GM12878 (cell line): ENCODE measurements at regions not wholly inside any gene's neighbourhood (a gene's known extent, or its start where the extent isn't known, plus 50 kb on each side); places are given as distances from the start of the nearest gene placed in this dataset.

ENCODE experiments used
- ATAC-seq: fragments of 200-7000 bp; cut with Tn5 transposase; 3 replicates; pipeline ENCODE4 v1.9.1; 2020; ENCODE audit warnings: mild to moderate bottlenecking, moderate library complexity
- BruUV-seq: library from RNA; stranded (reverse); fragments of 400-500 nt; replicated peaks from 2 replicates; lab custom pipeline; 2021; lab: Mats Ljungman, UMichigan
- CTCF ChIA-PET: fragments of 300-600 bp; sonication (Branson Sonifier 250); formaldehyde crosslinking; extraction: SDS; loops from one replicate; lab custom pipeline; 2021; ENCODE audit warnings: inconsistent platforms; lab: Yijun Ruan, JAX
- POLR2A ChIA-PET: fragments of 350-600 bp; formaldehyde crosslinking; extraction: SDS; loops from one replicate; lab custom pipeline; 2021; ENCODE audit warnings: inconsistent platforms; lab: Charles Lee
- RAD21 ChIA-PET: fragments of 300-600 bp; sonication (Branson Sonifier 250); formaldehyde crosslinking; loops from one replicate; lab custom pipeline; 2023; ENCODE audit warnings: antibody characterized with exemption; ENCODE audit not compliant: unreplicated experiment; lab: Charles Lee
- SMC1A ChIA-PET: fragments of 300-600 bp; sonication (Branson Sonifier 250); formaldehyde crosslinking; loops from one replicate; lab custom pipeline; 2023; ENCODE audit not compliant: unreplicated experiment, uncharacterized antibody; lab: Charles Lee
- DNase-seq: peaks from one replicate; pipeline ENCODE4 v3.0.0-alpha.2; 2011; ENCODE audit warnings: low read depth, low spot score
- FAIRE-seq: peaks from 3 replicates; lab custom pipeline; 2011; peaks lifted over from hg19 to GRCh38; lab: Jason Lieb, UNC
- H2AFZ ChIP-seq: 2 replicates; pipeline ENCODE4 v1.6.0; 2011; ENCODE audit warnings: low read depth, low read length, control low read depth; ENCODE audit not compliant: control insufficient read depth
- H3K27ac ChIP-seq: 2 replicates; pipeline ENCODE4 v1.5.1; 2011; ENCODE audit warnings: control low read depth; ENCODE audit not compliant: control insufficient read depth, insufficient read depth
- H3K27me3 ChIP-seq, 2 experiments: replicated peaks in 1 of 2; 2 replicates each; pipeline versions ENCODE4 v1.6.0 to v1.6.1; 2011; ENCODE audit warnings: low read length in 1 of 2; ENCODE audit not compliant: control insufficient read depth in 2 of 2, insufficient read depth in 2 of 2
- H3K36me3 ChIP-seq, 2 experiments: 2 replicates each; pipeline ENCODE4 v1.5.1; 2011; ENCODE audit warnings: low read length in 1 of 2; ENCODE audit not compliant: control insufficient read depth in 2 of 2, insufficient read depth in 2 of 2
- H3K4me1 ChIP-seq: 2 replicates; pipeline ENCODE4 v1.6.1; 2011; ENCODE audit warnings: mild to moderate bottlenecking, low read length, moderate library complexity, mixed read lengths; ENCODE audit not compliant: control insufficient read depth, insufficient read depth
- H3K4me2 ChIP-seq: 2 replicates; pipeline ENCODE4 v1.6.0; 2011; ENCODE audit warnings: control low read depth; ENCODE audit not compliant: control insufficient read depth, insufficient read depth
- H3K4me3 ChIP-seq: fragments of 200-600 bp; sonication (generic); 2 replicates; pipeline ENCODE4 v1.5.1; 2016
- H3K79me2 ChIP-seq: 2 replicates; pipeline ENCODE4 v1.6.0; 2011; ENCODE audit warnings: low read length; ENCODE audit not compliant: control insufficient read depth, insufficient read depth
- H3K9ac ChIP-seq: 2 replicates; pipeline ENCODE4 v1.8.0; 2011; ENCODE audit warnings: low read length, control low read depth, mixed read lengths; ENCODE audit not compliant: control insufficient read depth, insufficient read depth
- H3K9me3 ChIP-seq: replicated peaks from 3 replicates; pipeline ENCODE4 v1.5.1; 2011; ENCODE audit warnings: mild to moderate bottlenecking, low read length; ENCODE audit not compliant: control insufficient read depth, insufficient read depth
- H4K20me1 ChIP-seq: 2 replicates; pipeline ENCODE4 v1.6.0; 2011; ENCODE audit not compliant: control insufficient read depth, insufficient read depth
- ATF2 ChIP-seq: IDR thresholded peaks from 2 replicates; pipeline ENCODE4 v1.6.1; 2012; ENCODE audit warnings: low read length, inconsistent platforms
- E4F1 ChIP-seq: fragments of 450-650 bp; IDR thresholded peaks from 2 replicates; pipeline ENCODE4 v1.6.1; 2018; ENCODE audit warnings: borderline replicate concordance, mild to moderate bottlenecking; ENCODE audit not compliant: partially characterized antibody
- EED ChIP-seq: sonication (generic); IDR thresholded peaks from 2 replicates; pipeline ENCODE4 v1.6.1; 2016; ENCODE audit warnings: antibody characterized with exemption, low read depth
- HSF1 ChIP-seq: fragments of 150-350 bp; IDR thresholded peaks from 2 replicates; pipeline ENCODE4 v1.6.1; 2014; ENCODE audit warnings: mild to moderate bottlenecking, low read depth, low read length
- MEF2B ChIP-seq: fragments of 450-650 bp; IDR thresholded peaks from 2 replicates; pipeline ENCODE4 v1.6.1; 2018; ENCODE audit warnings: mild to moderate bottlenecking, moderate library complexity; ENCODE audit not compliant: partially characterized antibody, poor library complexity, severe bottlenecking
- NKRF ChIP-seq: fragments of 450-650 bp; conservative IDR thresholded peaks from 2 replicates; pipeline ENCODE4 v1.6.1; 2017; ENCODE audit warnings: mild to moderate bottlenecking, moderate library complexity
- POU2F2 ChIP-seq: IDR thresholded peaks from 3 replicates; pipeline ENCODE4 v1.6.1; 2011; ENCODE audit warnings: low read depth, mild to moderate bottlenecking, low read length, borderline replicate concordance
- RAD21 ChIP-seq: IDR thresholded peaks from 2 replicates; pipeline ENCODE4 v1.6.1; 2011; ENCODE audit warnings: mild to moderate bottlenecking, low read depth, low read length, moderate library complexity; ENCODE audit not compliant: insufficient read depth
- RAD51 ChIP-seq: fragments of 450-650 bp; IDR thresholded peaks from 2 replicates; pipeline ENCODE4 v1.6.1; 2016; ENCODE audit warnings: moderate library complexity, mild to moderate bottlenecking, inconsistent platforms
- RELA ChIP-seq: fragments of 450-650 bp; IDR thresholded peaks from 2 replicates; pipeline ENCODE4 v1.8.0; 2014; ENCODE audit warnings: borderline replicate concordance; ENCODE audit not compliant: partially characterized antibody
- STAT3 ChIP-seq: IDR thresholded peaks from 2 replicates; pipeline ENCODE4 v1.6.1; 2011; ENCODE audit warnings: low read depth, low read length, improper control_type of control experiment
- ZNF384 ChIP-seq: IDR thresholded peaks from 2 replicates; pipeline ENCODE4 v1.6.1; 2012; ENCODE audit warnings: low read depth, mild to moderate bottlenecking, low read length, improper control_type of control experiment, borderline replicate concordance
- ZNF592 ChIP-seq: fragments of 450-650 bp; IDR thresholded peaks from 2 replicates; pipeline ENCODE4 v1.6.1; 2017; ENCODE audit warnings: mild to moderate bottlenecking, moderate library complexity
- WGBS: methylation state at CpG from one replicate; pipeline ENCODE4 v1.1.6; 2016; ENCODE audit warnings: low lambda C conversion rate; ENCODE audit not compliant: insufficient replicate concordance, insufficient coverage; ENCODE audit errors: missing lambda C conversion rate; 5-methylcytosine and 5-hydroxymethylcytosine counted together
- in situ Hi-C: fragments of 300-500 bp; cut with MboI; formaldehyde crosslinking; loops from 9 replicates; pipeline ENCODE4 v1.14.3; 2018; ENCODE audit warnings: mixed read lengths
- intact Hi-C: fragments of 100-400 bp; cut with micrococcal nuclease; formaldehyde crosslinking; loops from one replicate; pipeline ENCODE4 v1.14.2; 2022; ENCODE audit not compliant: unreplicated experiment

GRCh38 chr22:45077286-45077685 lies 67.5 kb upstream of the PHF21B start:
- H3K27ac ChIP-seq = no peak overlapping the region
- no TSS peak for BruUV-seq
- no peak overlapping the region for H3K4me3 ChIP-seq
- POLR2A ChIA-PET = no interaction called here
- 28% methylated on average over 14 of the region's 14 CpGs for WGBS
- RAD21 ChIA-PET = no interaction called here
- CTCF ChIA-PET = no interaction called here
- H3K4me2 ChIP-seq = no peak overlapping the region
- H3K27me3 ChIP-seq = peaks cover 3 to 5% of the 10 kb centered on the region in 2 experiments; a peak in 2 of 4 replicates
- in situ Hi-C loops (no loop called here), intact Hi-C loops (no loop called here)
- SMC1A ChIA-PET = no interaction called here
- no peak overlapping the region for H2AFZ ChIP-seq
- H4K20me1 ChIP-seq = no peaks in the 10 kb centered on the region
- DNase-seq = no peak
- no peaks in the 10 kb centered on the region for H3K4me1 ChIP-seq
- no peak for ATAC-seq
- no peak overlapping the region for H3K9ac ChIP-seq
- no peaks in the 10 kb centered on the region for H3K79me2 ChIP-seq
- H3K36me3 ChIP-seq = no peaks in the 10 kb centered on the region
- no peaks in the 10 kb centered on the region for H3K9me3 ChIP-seq
- no peak for FAIRE-seq
- TF ChIP-seq POU2F2 (no peak), STAT3 (no peak), ZNF384 (no peak), HSF1 (no peak), MEF2B (no peak), ATF2 (no peak), NKRF (no peak), RAD51 (no peak), EED (no peak), E4F1 (no peak), ZNF592 (no peak), RELA (no peak), RAD21 (no peak)
